ENCODE measurements at regions not wholly inside any gene's neighbourhood (a gene's known extent, or its start where the extent isn't known, plus 50 kb on each side); places are given as distances from the start of the nearest gene placed in this dataset.

- H3K9me3 ChIP-seq = no peaks in the 10 kb centered on the region
- H3K27me3 ChIP-seq = no peaks in the 10 kb centered on the region
- DNase-seq = no peak
- no peak overlapping the region for H3K27ac ChIP-seq
- H3K4me1 ChIP-seq = no peaks in the 10 kb centered on the region
- peaks cover 6 to 43% (median 38%) of the 10 kb centered on the region in 4 donors for H3K36me3 ChIP-seq
- TF ChIP-seq CTCF (IDR thresholded peaks at IDR 0.05) = no peak
- TF ChIP-seq POLR2A (IDR thresholded peaks at IDR 0.05) = no peak
- no peak for TF ChIP-seq EP300 (IDR thresholded peaks at IDR 0.05)
- no peak for TF ChIP-seq POLR2AphosphoS5 (IDR thresholded peaks at IDR 0.05)
- WGBS, 5 donors = 54 to 90% (median 83%) methylated on average over 3 of the region's 3 CpGs
- intact Hi-C loops (cut with DNase I; ENCODE audit: low total_unique reads) = no loop called here
- H3K4me3 ChIP-seq = no peak overlapping the region
These were observed 167.8 kb upstream of the RIPOR2 start for GRCh38 chr6:25103603-25104002.

DNA sequence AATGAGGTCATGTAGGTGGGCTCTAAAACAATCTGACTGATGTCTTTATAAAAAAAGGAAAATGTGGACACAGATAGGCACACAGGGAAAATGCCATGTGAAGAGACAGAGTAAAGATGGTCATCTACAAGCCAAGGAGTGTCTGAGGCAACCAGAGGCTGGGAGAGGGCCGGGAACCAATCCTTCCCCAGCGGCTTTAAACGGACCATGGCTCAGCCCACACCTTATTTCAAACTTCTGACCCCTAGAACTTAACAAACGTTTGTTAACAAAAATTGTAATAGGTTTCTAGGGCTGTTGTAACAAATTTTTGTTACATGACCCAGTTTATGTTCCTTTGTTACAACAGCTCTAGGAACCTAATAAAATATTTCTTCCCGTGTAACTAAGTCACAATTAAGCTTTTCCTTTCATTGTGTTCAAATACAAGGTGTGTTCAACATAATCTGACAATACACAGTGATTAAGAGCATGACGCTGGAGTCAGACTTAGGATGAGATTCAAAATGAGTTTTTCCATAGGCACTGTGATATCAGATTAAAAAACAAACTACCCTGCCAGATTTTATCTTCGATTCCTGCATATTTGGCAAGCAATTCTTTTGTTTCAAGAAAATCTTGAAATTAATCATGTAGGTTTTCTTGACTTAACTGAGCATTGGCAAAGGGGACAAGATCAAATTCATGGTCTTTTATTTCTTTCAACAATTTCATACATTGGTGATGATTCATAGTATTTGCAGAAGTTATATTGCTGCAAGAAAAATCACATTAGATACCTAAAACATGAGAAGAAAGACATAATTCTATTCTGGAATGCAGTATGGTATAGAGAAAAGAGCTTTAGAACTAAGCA lies 169.5 kb upstream of the RIPOR2 start:
- H3K9me3 ChIP-seq = no peaks in the 10 kb centered on the region
- no peaks in the 10 kb centered on the region for H3K27me3 ChIP-seq
- TF ChIP-seq POLR2AphosphoS5 (IDR thresholded peaks at IDR 0.05) = no peak
- intact Hi-C loops (cut with DNase I; ENCODE audit: low total_unique reads) = no loop called here
- H3K4me3 ChIP-seq = no peak overlapping the region
- DNase-seq = no peak
- no peaks in the 10 kb centered on the region for H3K4me1 ChIP-seq
- WGBS, 5 donors = 57 to 73% (median 60%) methylated on average over 7 of the region's 7 CpGs
- peaks cover 6 to 58% (median 52%) of the 10 kb centered on the region in 4 donors for H3K36me3 ChIP-seq
- no peak overlapping the region for H3K27ac ChIP-seq

- no peaks in the 10 kb centered on the region for H3K27me3 ChIP-seq
- H3K9me3 ChIP-seq = no peaks in the 10 kb centered on the region
- no peaks in the 10 kb centered on the region for H3K4me1 ChIP-seq
- no peak for TF ChIP-seq POLR2AphosphoS5 (IDR thresholded peaks at IDR 0.05)
- TF ChIP-seq POLR2A (IDR thresholded peaks at IDR 0.05) = no peak
- no peak for TF ChIP-seq CTCF (IDR thresholded peaks at IDR 0.05)
- TF ChIP-seq EP300 (IDR thresholded peaks at IDR 0.05) = no peak
- peaks cover 6 to 68% (median 58%) of the 10 kb centered on the region in 4 donors for H3K36me3 ChIP-seq
- no peak for DNase-seq
- H3K27ac ChIP-seq = no peak overlapping the region
- intact Hi-C loops (cut with DNase I; ENCODE audit: low total_unique reads) = no loop called here
- WGBS, 5 donors = 68 to 94% (median 85%) methylated on average over 2 of the region's 2 CpGs
- no peak overlapping the region for H3K4me3 ChIP-seq
These were observed 171.5 kb upstream of the RIPOR2 start for GRCh38 chr6:25107218-25107617.

GRCh38 chr6:25111782-25112181 lies 167.4 kb upstream of the CARMIL1 start:
- Histone ChIP-seq H3K27ac (no peak overlapping the region), H3K4me1 (peaks cover 0 to 4% (median 0%) of the 10 kb centered on the region in 4 donors), H3K36me3 (peaks cover 6 to 72% (median 61%) of the 10 kb centered on the region in 4 donors), H3K4me3 (no peak overlapping the region), H3K27me3 (no peaks in the 10 kb centered on the region), H3K9me3 (no peaks in the 10 kb centered on the region)
- no peak for DNase-seq
- TF ChIP-seq POLR2A (IDR thresholded peaks at IDR 0.05) = no peak
- no peak for TF ChIP-seq POLR2AphosphoS5 (IDR thresholded peaks at IDR 0.05)
- no peak for TF ChIP-seq EP300 (IDR thresholded peaks at IDR 0.05)
- no peak for TF ChIP-seq CTCF (IDR thresholded peaks at IDR 0.05)
- WGBS, 5 donors = 96 to 98% (median 97%) methylated on average over 1 of the region's 1 CpG
- intact Hi-C loops (cut with DNase I; ENCODE audit: low total_unique reads) = no loop called here

- no peak overlapping the region for H3K27ac ChIP-seq
These were observed 166.8 kb upstream of the CARMIL1 start for GRCh38 chr6:25112322-25112773.

More at GRCh38 chr6:25112322-25112773, 166.8 kb upstream of the CARMIL1 start:
- intact Hi-C loops (cut with DNase I; ENCODE audit: low total_unique reads) = no loop called here
- TF ChIP-seq CTCF (IDR thresholded peaks at IDR 0.05) = no peak
- TF ChIP-seq POLR2A (IDR thresholded peaks at IDR 0.05) = no peak
- no peak for TF ChIP-seq POLR2AphosphoS5 (IDR thresholded peaks at IDR 0.05)
- TF ChIP-seq EP300 (IDR thresholded peaks at IDR 0.05) = no peak
- Histone ChIP-seq H3K4me1 (peaks cover 0 to 4% (median 0%) of the 10 kb centered on the region in 4 donors), H3K9me3 (no peaks in the 10 kb centered on the region), H3K36me3 (peaks cover 6 to 67% (median 55%) of the 10 kb centered on the region in 4 donors), H3K4me3 (no peak overlapping the region), H3K27me3 (no peaks in the 10 kb centered on the region)
- DNase-seq = peak in 1 of 2 donors; percentile 7
- WGBS, 5 donors = 67 to 76% (median 74%) methylated on average over 4 of the region's 4 CpGs
